Endothelial cell of umbilical vein (primary cell): ENCODE measurements at regions not wholly inside any gene's neighbourhood (a gene's known extent, or its start where the extent isn't known, plus 50 kb on each side); places are given as distances from the start of the nearest gene placed in this dataset.
"Not testable (repeated sequence)": the region's sequence is repeated elsewhere in the genome, so short reads cannot be mapped to it uniquely, and the experiment has no call there.

Experiments used
- BruUV-seq: library from RNA; stranded (reverse); fragments of 400-500 nt; replicated peaks from 2 replicates; lab custom pipeline; 2021; lab: Mats Ljungman, UMichigan
- CTCF ChIA-PET: fragments of 300-600, 350-600 bp; sonication (Branson Sonifier 250); formaldehyde crosslinking; loops from one replicate; lab custom pipeline; 2021; ENCODE audit warnings: antibody characterized with exemption, inconsistent platforms; lab: Charles Lee
- POLR2A ChIA-PET: fragments of 300-600, 350-600 bp; sonication (Branson Sonifier 250); formaldehyde crosslinking; loops from one replicate; lab custom pipeline; 2021; ENCODE audit warnings: antibody characterized with exemption, inconsistent platforms; lab: Charles Lee
- DNase-seq: peaks from one replicate; pipeline ENCODE4 v3.0.0-alpha.2; 2011; ENCODE audit warnings: low read depth, low spot score
- FAIRE-seq: peaks from 2 replicates; lab custom pipeline; 2011; peaks lifted over from hg19 to GRCh38; lab: Jason Lieb, UNC
- H2AFZ ChIP-seq: 2 replicates; pipeline ENCODE4 v1.6.0; 2012; ENCODE audit warnings: low read depth, low read length, control low read depth, inconsistent platforms
- H3K27ac ChIP-seq: 2 replicates; pipeline ENCODE4 v1.5.1; 2011; ENCODE audit warnings: low read depth, mild to moderate bottlenecking, control low read depth, low read length, moderate library complexity; ENCODE audit not compliant: insufficient read depth
- H3K27me3 ChIP-seq, 2 experiments: 2 replicates each; pipeline versions ENCODE4 v1.6.0 to v1.6.1; 2011; ENCODE audit warnings: low read length in 2 of 2, mixed read lengths in 1 of 2; ENCODE audit not compliant: control insufficient read depth in 2 of 2, insufficient read depth in 2 of 2
- H3K36me3 ChIP-seq, 2 experiments: 2 replicates in 1 of 2; 3 replicates in 1 of 2; pipeline ENCODE4 v1.5.1; 2011; ENCODE audit warnings: low read length in 2 of 2, mild to moderate bottlenecking in 1 of 2, moderate library complexity in 1 of 2; ENCODE audit not compliant: control insufficient read depth in 2 of 2, insufficient read depth in 2 of 2; ENCODE audit errors: extremely low read depth in 1 of 2
- H3K4me1 ChIP-seq: 3 replicates; pipeline ENCODE4 v1.5.1; 2011; ENCODE audit warnings: mild to moderate bottlenecking, low read length; ENCODE audit not compliant: control insufficient read depth, insufficient read depth; ENCODE audit errors: extremely low read depth
- H3K4me2 ChIP-seq: 2 replicates; pipeline ENCODE4 v1.6.1; 2011; ENCODE audit warnings: low read length, control low read depth, mixed read lengths; ENCODE audit not compliant: insufficient read depth
- H3K4me3 ChIP-seq, 3 experiments: fragments of 200-600 bp in 1 of 3; sonication (generic), shearing (Covaris generic) in 1 of 3; replicated peaks in 1 of 3; 2 replicates each; pipeline ENCODE4 v1.5.1; 2011 to 2016; ENCODE audit warnings: control low read depth in 3 of 3, low read length in 3 of 3, mild to moderate bottlenecking in 2 of 3, inconsistent platforms in 1 of 3, low read depth in 1 of 3, moderate library complexity in 1 of 3; ENCODE audit not compliant: insufficient read depth in 1 of 3
- H3K79me2 ChIP-seq: 2 replicates; pipeline ENCODE4 v1.6.0; 2012; ENCODE audit warnings: low read length, inconsistent platforms; ENCODE audit not compliant: control insufficient read depth, insufficient read depth
- H3K9ac ChIP-seq: replicated peaks from 2 replicates; pipeline ENCODE3; 2011; ENCODE audit warnings: low read length, control low read depth; ENCODE audit not compliant: insufficient read depth; ENCODE audit errors: extremely low read depth
- H3K9me1 ChIP-seq: replicated peaks from 3 replicates; pipeline ENCODE4 v1.6.0; 2011; ENCODE audit warnings: mild to moderate bottlenecking, low read length; ENCODE audit not compliant: control insufficient read depth, insufficient read depth; ENCODE audit errors: extremely low read depth
- H3K9me3 ChIP-seq: replicated peaks from 2 replicates; pipeline ENCODE4 v1.5.1; 2012; ENCODE audit warnings: low read length, inconsistent platforms; ENCODE audit not compliant: control insufficient read depth, insufficient read depth
- H4K20me1 ChIP-seq: replicated peaks from 2 replicates; pipeline ENCODE3; 2011; ENCODE audit warnings: mild to moderate bottlenecking, low read length; ENCODE audit not compliant: control insufficient read depth, insufficient read depth; ENCODE audit errors: extremely low read depth
- dilution Hi-C: fragments of 300-500 bp; cut with MboI; formaldehyde crosslinking; loops from one replicate; pipeline ENCODE4 v1.15.0; 2019; ENCODE audit warnings: low sequenced_read_pairs; ENCODE audit not compliant: extremely low pct_ligation_motif_present
- intact Hi-C: fragments of 100-400 bp; cut with micrococcal nuclease; formaldehyde crosslinking; loops from one replicate; pipeline ENCODE4 v1.10.0; 2022

DNA sequence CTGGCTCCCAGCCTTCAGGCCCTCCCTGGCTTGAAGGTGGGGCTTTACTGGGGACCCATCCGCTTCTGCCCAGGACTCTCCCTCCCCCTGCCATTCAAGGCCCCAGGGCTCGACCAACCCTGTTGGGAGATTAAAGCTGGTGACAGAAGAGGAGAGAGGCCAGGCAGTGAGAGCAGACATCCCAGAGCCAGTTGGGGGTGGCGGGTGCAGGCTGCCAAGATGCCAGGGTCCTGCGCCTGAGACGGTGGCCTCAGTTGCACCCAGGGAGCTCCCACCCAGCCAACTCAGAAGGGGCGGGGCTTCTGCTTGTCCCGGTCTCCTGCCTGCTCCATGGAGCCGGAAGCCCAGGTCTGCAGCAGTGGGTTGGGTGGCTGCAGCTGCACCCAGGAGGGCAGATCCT lies 1370.8 kb downstream of the SPATA31A7 start:
- H2AFZ ChIP-seq, H3K4me3 ChIP-seq, CTCF ChIA-PET, dilution Hi-C loops, H3K79me2 ChIP-seq, H3K9me3 ChIP-seq, H3K27ac ChIP-seq, H3K27me3 ChIP-seq, BruUV-seq, H3K4me1 ChIP-seq, FAIRE-seq, H3K9me1 ChIP-seq, DNase-seq, H3K4me2 ChIP-seq, POLR2A ChIA-PET, H4K20me1 ChIP-seq, H3K9ac ChIP-seq, intact Hi-C loops, H3K36me3 ChIP-seq: not testable (repeated sequence)

DNA sequence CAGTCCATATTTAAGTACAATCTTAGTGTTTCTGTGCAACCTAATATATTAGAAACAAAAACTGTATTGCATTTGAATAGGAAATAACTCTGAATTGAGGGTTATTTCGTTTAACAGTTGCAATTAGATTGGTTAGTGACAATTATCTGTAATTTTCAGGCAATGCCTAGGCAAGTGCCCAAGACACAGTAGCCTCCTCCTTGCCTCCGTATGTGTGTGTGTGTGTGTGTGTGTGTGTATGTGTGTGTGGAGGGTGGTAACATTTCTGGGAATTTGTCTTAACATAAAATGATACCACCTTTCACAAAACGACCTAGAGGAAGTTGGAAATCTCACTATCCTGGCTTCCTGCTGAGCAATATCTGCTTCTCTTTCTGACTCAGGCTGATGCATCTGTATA lies 1375.3 kb downstream of the SPATA31A7 start:
- H4K20me1 ChIP-seq, H3K4me1 ChIP-seq, dilution Hi-C loops, intact Hi-C loops, BruUV-seq, H3K9ac ChIP-seq, H3K4me2 ChIP-seq, FAIRE-seq, H3K27ac ChIP-seq, H3K27me3 ChIP-seq, H3K36me3 ChIP-seq, DNase-seq, CTCF ChIA-PET, H3K4me3 ChIP-seq, POLR2A ChIA-PET, H3K79me2 ChIP-seq, H3K9me3 ChIP-seq, H3K9me1 ChIP-seq, H2AFZ ChIP-seq: not testable (repeated sequence)

DNA sequence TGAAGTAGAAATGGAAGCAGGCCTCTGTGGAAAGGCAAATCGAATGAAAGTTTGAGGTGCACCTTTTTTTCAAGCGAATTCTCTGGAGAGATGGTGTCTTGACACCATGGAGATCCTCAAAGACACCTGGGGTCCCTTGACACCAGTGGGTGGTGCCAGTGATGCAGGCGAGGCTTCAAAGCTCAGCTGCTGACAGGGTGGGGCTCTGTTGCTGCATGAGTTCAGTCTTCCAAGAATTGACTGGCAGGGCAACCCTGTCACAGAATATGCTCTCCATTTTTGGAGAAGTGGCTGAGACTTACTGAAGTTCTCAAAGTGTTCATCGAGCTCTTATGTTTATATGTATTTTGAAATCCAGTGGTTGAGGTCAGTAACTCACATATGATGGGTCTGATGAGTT lies 1376.6 kb downstream of the SPATA31A7 start:
- BruUV-seq, DNase-seq, CTCF ChIA-PET, H3K9me1 ChIP-seq, H3K4me3 ChIP-seq, H3K79me2 ChIP-seq, H3K9ac ChIP-seq, H3K4me2 ChIP-seq, dilution Hi-C loops, H4K20me1 ChIP-seq, H3K27me3 ChIP-seq, H3K36me3 ChIP-seq, H3K27ac ChIP-seq, FAIRE-seq, H2AFZ ChIP-seq, POLR2A ChIA-PET, intact Hi-C loops, H3K9me3 ChIP-seq, H3K4me1 ChIP-seq: not testable (repeated sequence)

DNA sequence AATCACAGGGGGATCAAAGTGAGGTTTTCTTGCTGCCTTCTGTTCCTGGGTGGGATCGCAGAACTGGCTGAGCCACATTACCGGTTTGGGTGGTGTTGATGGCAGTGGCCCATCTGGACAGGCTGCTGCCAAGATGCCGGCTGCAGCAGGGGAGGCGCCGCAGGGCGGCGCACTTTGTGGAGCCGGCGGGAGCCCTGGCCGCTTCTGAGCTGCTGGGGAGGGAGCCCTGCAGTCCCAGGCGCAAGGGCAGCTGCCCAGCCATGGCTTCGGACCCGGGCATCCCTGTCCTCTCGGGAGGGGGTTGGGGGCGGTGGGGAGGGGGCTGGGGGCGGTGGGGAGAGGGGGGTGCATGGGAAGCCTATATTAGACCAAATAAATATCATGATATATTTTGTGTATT lies 1407.3 kb downstream of the SPATA31A7 start:
- H3K4me2 ChIP-seq, H4K20me1 ChIP-seq, intact Hi-C loops, H3K9ac ChIP-seq, FAIRE-seq, H3K9me1 ChIP-seq, BruUV-seq, dilution Hi-C loops, DNase-seq, CTCF ChIA-PET, H2AFZ ChIP-seq, POLR2A ChIA-PET, H3K4me3 ChIP-seq, H3K36me3 ChIP-seq, H3K79me2 ChIP-seq, H3K27me3 ChIP-seq, H3K27ac ChIP-seq, H3K4me1 ChIP-seq, H3K9me3 ChIP-seq: not testable (repeated sequence)
